Gastrocnemius medialis (tissue), 4 donors: ENCODE measurements at regions not wholly inside any gene's neighbourhood (a gene's known extent, or its start where the extent isn't known, plus 50 kb on each side); places are given as distances from the start of the nearest gene placed in this dataset.

ENCODE experiments used
- POLR2A ChIP-seq, 2 donors: fragments of 450-650 bp; IDR thresholded peaks; one replicate each; pipeline ENCODE4 v1.6.1; 2017; ENCODE audit warnings: antibody characterized with exemption in 2 of 2, mild to moderate bottlenecking in 2 of 2, moderate library complexity in 2 of 2
- TF ChIP-seq, protein P1 (sequence below), 5 experiments: fragments of 450-650 bp in 3 of 5; fragments of 200-600 bp in 2 of 5; sonication (generic) in 2 of 5; IDR thresholded peaks in 4 of 5; conservative IDR thresholded peaks in 1 of 5; 1 replicate in 4 of 5; 2 replicates in 1 of 5; pipeline ENCODE4 v1.5.1; 2016 to 2019; ENCODE audit warnings: antibody characterized with exemption in 5 of 5, mild to moderate bottlenecking in 3 of 5, moderate library complexity in 3 of 5

DNA sequence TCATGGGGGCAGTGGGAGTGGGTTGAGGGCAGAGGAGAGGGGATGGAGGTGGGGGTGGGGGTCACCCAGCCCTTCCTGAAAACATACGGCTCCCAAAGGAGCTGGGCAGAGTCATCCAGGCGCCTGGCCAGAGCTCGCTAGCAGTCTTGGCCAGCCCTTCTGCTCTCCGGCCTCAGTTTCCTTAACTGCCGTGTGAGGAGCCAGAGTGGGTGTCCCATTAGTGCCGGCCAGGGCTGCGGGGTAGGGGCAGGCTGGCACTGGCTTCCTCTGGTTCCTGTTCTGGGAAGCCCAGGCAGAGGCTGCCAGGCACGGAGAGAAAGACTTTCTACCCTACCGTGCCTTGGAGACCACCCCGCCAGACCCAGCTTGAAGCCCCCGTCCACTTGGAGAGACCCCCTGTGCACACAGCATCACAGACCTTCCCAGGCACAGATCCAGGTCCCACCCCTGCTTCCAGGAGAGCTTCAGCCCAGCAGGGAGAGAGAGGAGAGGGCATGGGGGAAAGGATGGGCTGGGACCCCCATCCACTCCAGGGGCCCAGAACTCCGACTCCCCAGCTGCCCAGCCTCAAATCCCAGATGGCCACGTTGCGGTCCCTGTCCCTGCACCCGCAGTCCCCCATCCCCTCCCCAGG, 93.3 kb downstream of the RFLNA start:
- TF ChIP-seq POLR2A (IDR thresholded peaks at IDR 0.05), result no peak
- TF ChIP-seq, protein P1, sequence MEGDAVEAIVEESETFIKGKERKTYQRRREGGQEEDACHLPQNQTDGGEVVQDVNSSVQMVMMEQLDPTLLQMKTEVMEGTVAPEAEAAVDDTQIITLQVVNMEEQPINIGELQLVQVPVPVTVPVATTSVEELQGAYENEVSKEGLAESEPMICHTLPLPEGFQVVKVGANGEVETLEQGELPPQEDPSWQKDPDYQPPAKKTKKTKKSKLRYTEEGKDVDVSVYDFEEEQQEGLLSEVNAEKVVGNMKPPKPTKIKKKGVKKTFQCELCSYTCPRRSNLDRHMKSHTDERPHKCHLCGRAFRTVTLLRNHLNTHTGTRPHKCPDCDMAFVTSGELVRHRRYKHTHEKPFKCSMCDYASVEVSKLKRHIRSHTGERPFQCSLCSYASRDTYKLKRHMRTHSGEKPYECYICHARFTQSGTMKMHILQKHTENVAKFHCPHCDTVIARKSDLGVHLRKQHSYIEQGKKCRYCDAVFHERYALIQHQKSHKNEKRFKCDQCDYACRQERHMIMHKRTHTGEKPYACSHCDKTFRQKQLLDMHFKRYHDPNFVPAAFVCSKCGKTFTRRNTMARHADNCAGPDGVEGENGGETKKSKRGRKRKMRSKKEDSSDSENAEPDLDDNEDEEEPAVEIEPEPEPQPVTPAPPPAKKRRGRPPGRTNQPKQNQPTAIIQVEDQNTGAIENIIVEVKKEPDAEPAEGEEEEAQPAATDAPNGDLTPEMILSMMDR (IDR thresholded peaks at IDR 0.05 in 4 of 5, conservative IDR thresholded peaks at IDR 0.05 in 1 of 5), result no peak
